OCI-M1 (cell line): ENCODE measurements at regions not wholly inside any gene's neighbourhood (a gene's known extent, or its start where the extent isn't known, plus 50 kb on each side); places are given as distances from the start of the nearest gene placed in this dataset.
A peak's percentile ranks its signal among the peaks of the same experiment; 100 is the strongest.

Experiments used
- DNase-seq: peaks from one replicate; lab custom pipeline; 2025; lab: John Stamatoyannopoulos, UW

GRCh38 chr15:81865850-81866537, 179.8 kb downstream of the MEX3B start:
- DNase-seq: no peak

GRCh38 chr15:81863162-81863561, 182.7 kb downstream of the MEX3B start:
- no peak for DNase-seq

GRCh38 chr15:81859737-81860516, 185.9 kb downstream of the MEX3B start:
- no peak for DNase-seq

- DNase-seq: no peak
These were observed 187.2 kb downstream of the MEX3B start for GRCh38 chr15:81858586-81858985.

- DNase-seq: no peak
These were observed 187.7 kb downstream of the MEX3B start for GRCh38 chr15:81858136-81858535.

GRCh38 chr15:81856634-81857026, 189.2 kb downstream of the MEX3B start:
- DNase-seq: no peak

GRCh38 chr15:81856001-81856633, 189.7 kb downstream of the MEX3B start:
- DNase-seq: no peak

GRCh38 chr15:81853150-81853748, 192.6 kb downstream of the MEX3B start:
- DNase-seq: no peak

- no peak for DNase-seq
These were observed 193.2 kb downstream of the MEX3B start for GRCh38 chr15:81852411-81853149.

- no peak for DNase-seq
These were observed 194.1 kb downstream of the MEX3B start for GRCh38 chr15:81851757-81852156.

- no peak for DNase-seq
These were observed 194.5 kb downstream of the MEX3B start for GRCh38 chr15:81851325-81851724.

GRCh38 chr15:81849289-81849688, 196.5 kb downstream of the MEX3B start:
- peak; percentile 10 for DNase-seq

GRCh38 chr15:81848701-81849100, 197.1 kb downstream of the MEX3B start:
- DNase-seq: no peak

- DNase-seq: no peak
These were observed 201.9 kb downstream of the MEX3B start for GRCh38 chr15:81843757-81844407.

- DNase-seq: peak; percentile 33
These were observed 202.6 kb downstream of the MEX3B start for GRCh38 chr15:81843226-81843625.

GRCh38 chr15:81839387-81839786, 206.4 kb downstream of the MEX3B start:
- DNase-seq: no peak

- no peak for DNase-seq
These were observed 210.1 kb downstream of the MEX3B start for GRCh38 chr15:81835731-81836130.

- no peak for DNase-seq
These were observed 215.3 kb downstream of the MEX3B start for GRCh38 chr15:81830520-81830919.

- no peak for DNase-seq
These were observed 215.9 kb downstream of the MEX3B start for GRCh38 chr15:81829918-81830317.

- DNase-seq: no peak
These were observed 217.7 kb downstream of the MEX3B start for GRCh38 chr15:81828135-81828534.

- DNase-seq: no peak
These were observed 220.7 kb downstream of the MEX3B start for GRCh38 chr15:81825136-81825535.
